Thymus (tissue), 11 donors: ENCODE measurements at regions not wholly inside any gene's neighbourhood (a gene's known extent, or its start where the extent isn't known, plus 50 kb on each side); places are given as distances from the start of the nearest gene placed in this dataset.

Experiments
- DNase-seq, 9 donors: peaks; one replicate each; pipeline ENCODE4 v3.0.0-alpha.2; 2013; ENCODE audit warnings: low spot score in 9 of 9, low read depth in 6 of 9, missing footprints in 1 of 9
- H3K27ac ChIP-seq, 2 donors: one replicate each; pipeline ENCODE4 v1.5.1; 2013; ENCODE audit warnings: control low read depth in 1 of 2, low read depth in 1 of 2, low read length in 1 of 2, mild to moderate bottlenecking in 1 of 2, moderate library complexity in 1 of 2
- H3K27me3 ChIP-seq, 2 donors: one replicate each; pipeline ENCODE4 v1.5.1; 2013; ENCODE audit warnings: low read length in 1 of 2; ENCODE audit not compliant: control insufficient read depth in 2 of 2, insufficient read depth in 1 of 2
- H3K36me3 ChIP-seq, 2 donors: one replicate each; pipeline ENCODE4 v1.5.1; 2013; ENCODE audit warnings: low read length in 1 of 2, mild to moderate bottlenecking in 1 of 2, moderate library complexity in 1 of 2; ENCODE audit not compliant: control insufficient read depth in 2 of 2, insufficient read depth in 2 of 2
- H3K4me1 ChIP-seq, 2 donors: one replicate each; pipeline ENCODE4 v1.5.1; 2013; ENCODE audit warnings: low read length in 2 of 2; ENCODE audit not compliant: control insufficient read depth in 2 of 2, insufficient read depth in 2 of 2
- H3K4me3 ChIP-seq, 2 donors: one replicate each; pipeline ENCODE4 v1.5.1; 2013; ENCODE audit warnings: low read length in 2 of 2, control low read depth in 1 of 2, mild to moderate bottlenecking in 1 of 2
- H3K9me3 ChIP-seq, 2 donors: one replicate each; pipeline ENCODE4 v1.5.1; 2013; ENCODE audit warnings: low read length in 1 of 2, mild to moderate bottlenecking in 1 of 2; ENCODE audit not compliant: control insufficient read depth in 2 of 2, insufficient read depth in 1 of 2
- WGBS: extraction: QIAGEN DNeasy Blood & Tissue Kit; methylation state at CpG from one replicate; pipeline ENCODE4 v1.1.7; 2013; 5-methylcytosine and 5-hydroxymethylcytosine counted together
- donor health status: healthy.

GRCh38 chr15:39486621-39487457 lies 94.0 kb upstream of the THBS1 start:
- Histone ChIP-seq H3K27ac (no peak overlapping the region), H3K36me3 (no peaks in the 10 kb centered on the region), H3K4me1 (no peaks in the 10 kb centered on the region), H3K4me3 (no peak overlapping the region), H3K9me3 (no peaks in the 10 kb centered on the region), H3K27me3 (no peaks in the 10 kb centered on the region)
- DNase-seq, result no peak
- WGBS, result 95% methylated on average over 4 of the region's 4 CpGs

GRCh38 chr15:39487458-39487735 lies 93.5 kb upstream of the THBS1 start:
- Histone ChIP-seq H3K4me1 (no peaks in the 10 kb centered on the region), H3K36me3 (no peaks in the 10 kb centered on the region), H3K27ac (no peak overlapping the region), H3K4me3 (no peak overlapping the region), H3K9me3 (no peaks in the 10 kb centered on the region), H3K27me3 (no peaks in the 10 kb centered on the region)
- DNase-seq, result no peak

GRCh38 chr15:39488516-39488915 lies 92.4 kb upstream of the THBS1 start:
- DNase-seq, result no peak
- no peaks in the 10 kb centered on the region for H3K4me1 ChIP-seq
- 91% methylated on average over 1 of the region's 1 CpG for WGBS
- H3K9me3 ChIP-seq, result no peaks in the 10 kb centered on the region
- H3K27me3 ChIP-seq, result no peaks in the 10 kb centered on the region
- H3K36me3 ChIP-seq, result no peaks in the 10 kb centered on the region
- no peak overlapping the region for H3K27ac ChIP-seq
- H3K4me3 ChIP-seq, result no peak overlapping the region

- no peak overlapping the region for H3K27ac ChIP-seq
- no peaks in the 10 kb centered on the region for H3K36me3 ChIP-seq
- no peaks in the 10 kb centered on the region for H3K4me1 ChIP-seq
- H3K4me3 ChIP-seq, result no peak overlapping the region
- no peaks in the 10 kb centered on the region for H3K27me3 ChIP-seq
- no peak for DNase-seq
- no peaks in the 10 kb centered on the region for H3K9me3 ChIP-seq
- WGBS, result 94% methylated on average over 1 of the region's 1 CpG
Observed at GRCh38 chr15:39488961-39489360, 91.9 kb upstream of the THBS1 start.

GRCh38 chr15:39491115-39491885 lies 89.6 kb upstream of the THBS1 start:
- H3K27me3 ChIP-seq, result no peaks in the 10 kb centered on the region
- H3K9me3 ChIP-seq, result no peaks in the 10 kb centered on the region
- H3K4me1 ChIP-seq, result peaks cover under 1 to 4% of the 10 kb centered on the region in 2 donors
- no peak for DNase-seq
- H3K27ac ChIP-seq, result no peak overlapping the region
- no peak overlapping the region for H3K4me3 ChIP-seq
- 97% methylated on average over 12 of the region's 12 CpGs for WGBS
- H3K36me3 ChIP-seq, result no peaks in the 10 kb centered on the region

- no peaks in the 10 kb centered on the region for H3K36me3 ChIP-seq
- 74% methylated on average over 4 of the region's 4 CpGs for WGBS
- no peaks in the 10 kb centered on the region for H3K27me3 ChIP-seq
- H3K27ac ChIP-seq, result no peak overlapping the region
- H3K9me3 ChIP-seq, result no peaks in the 10 kb centered on the region
- no peak overlapping the region for H3K4me3 ChIP-seq
- peaks cover 4 to 5% of the 10 kb centered on the region in 2 donors for H3K4me1 ChIP-seq
- DNase-seq, result no peak
Observed at GRCh38 chr15:39491886-39492490, 88.9 kb upstream of the THBS1 start.

- Histone ChIP-seq H3K9me3 (no peaks in the 10 kb centered on the region), H3K27me3 (no peaks in the 10 kb centered on the region), H3K4me3 (no peak overlapping the region), H3K36me3 (no peaks in the 10 kb centered on the region), H3K4me1 (peaks cover 13 to 18% of the 10 kb centered on the region in 2 donors), H3K27ac (no peak overlapping the region)
- WGBS, result 95% methylated on average over 3 of the region's 3 CpGs
- DNase-seq, result no peak
Observed at GRCh38 chr15:39493424-39494067, 87.3 kb upstream of the THBS1 start.

- Histone ChIP-seq H3K4me1 (peaks cover 13 to 18% of the 10 kb centered on the region in 2 donors), H3K9me3 (no peaks in the 10 kb centered on the region), H3K36me3 (no peaks in the 10 kb centered on the region), H3K27me3 (no peaks in the 10 kb centered on the region), H3K4me3 (no peak overlapping the region), H3K27ac (no peak overlapping the region)
- peak in 1 of 9 donors; percentile 23 for DNase-seq
- whole genome bisulfite sequencing, result 39% methylated on average over 2 of the region's 2 CpGs
Observed at GRCh38 chr15:39494462-39494861, 86.4 kb upstream of the THBS1 start.
